ENCODE measurements at regions not wholly inside any gene's neighbourhood (a gene's known extent, or its start where the extent isn't known, plus 50 kb on each side); places are given as distances from the start of the nearest gene placed in this dataset.

GRCh38 chr21:38659936-38660332 lies 145.8 kb upstream of the ETS2 start:
- DNase-seq, result no peak

- no peak for DNase-seq
These were observed 145.2 kb upstream of the ETS2 start for GRCh38 chr21:38660333-38661196.

GRCh38 chr21:38661197-38661871 lies 144.4 kb upstream of the ETS2 start:
- no peak for DNase-seq

- DNase-seq, result no peak
These were observed 143.7 kb upstream of the ETS2 start for GRCh38 chr21:38661889-38662568.

- no peak for DNase-seq
These were observed 142.4 kb upstream of the ETS2 start for GRCh38 chr21:38663282-38663681.

GRCh38 chr21:38664315-38664714 lies 141.4 kb upstream of the ETS2 start:
- no peak for DNase-seq

GRCh38 chr21:38664841-38665240 lies 140.9 kb upstream of the ETS2 start:
- no peak for DNase-seq

GRCh38 chr21:38667291-38667870 lies 138.3 kb upstream of the ETS2 start:
- DNase-seq, result no peak

GRCh38 chr21:38668067-38668466 lies 137.7 kb upstream of the ETS2 start:
- DNase-seq, result no peak

GRCh38 chr21:38668541-38668940 lies 137.2 kb upstream of the ETS2 start:
- DNase-seq, result no peak

- no peak for DNase-seq
These were observed 136.5 kb upstream of the ETS2 start for GRCh38 chr21:38669186-38669585.

- no peak for DNase-seq
These were observed 134.9 kb upstream of the ETS2 start for GRCh38 chr21:38670861-38671260.

- DNase-seq, result no peak
These were observed 134.0 kb upstream of the ETS2 start for GRCh38 chr21:38671773-38672172.

GRCh38 chr21:38675182-38675824 lies 130.4 kb upstream of the ETS2 start:
- no peak for DNase-seq

GRCh38 chr21:38678827-38679226 lies 126.9 kb upstream of the ETS2 start:
- no peak for DNase-seq

- DNase-seq, result no peak
These were observed 126.2 kb upstream of the ETS2 start for GRCh38 chr21:38679534-38679933.

GRCh38 chr21:38680401-38680800 lies 125.3 kb upstream of the ETS2 start:
- DNase-seq, result no peak

- DNase-seq, result no peak
These were observed 122.5 kb upstream of the ETS2 start for GRCh38 chr21:38683222-38683621.

GRCh38 chr21:38688068-38688467 lies 117.7 kb upstream of the ETS2 start:
- no peak for DNase-seq

- DNase-seq, result no peak
These were observed 114.1 kb upstream of the ETS2 start for GRCh38 chr21:38691631-38692030.

- DNase-seq, result no peak
These were observed 109.2 kb upstream of the ETS2 start for GRCh38 chr21:38696579-38696978.

- no peak for DNase-seq
These were observed 106.7 kb upstream of the ETS2 start for GRCh38 chr21:38699048-38699447.

GRCh38 chr21:38702196-38702595 lies 103.5 kb upstream of the ETS2 start:
- DNase-seq, result no peak

All from C1 segment of cervical spinal cord (tissue), 14 donors.